RPMI7951 (cell line): ENCODE measurements at regions not wholly inside any gene's neighbourhood (a gene's known extent, or its start where the extent isn't known, plus 50 kb on each side); places are given as distances from the start of the nearest gene placed in this dataset.

ENCODE experiments used
- DNase-seq: peaks from one replicate; pipeline ENCODE4 v3.0.0-alpha.2; 2012; ENCODE audit warnings: low read depth

GRCh38 chr2:150706561-150706960, 219.1 kb upstream of the RND3 start:
- no peak for DNase-seq

DNA sequence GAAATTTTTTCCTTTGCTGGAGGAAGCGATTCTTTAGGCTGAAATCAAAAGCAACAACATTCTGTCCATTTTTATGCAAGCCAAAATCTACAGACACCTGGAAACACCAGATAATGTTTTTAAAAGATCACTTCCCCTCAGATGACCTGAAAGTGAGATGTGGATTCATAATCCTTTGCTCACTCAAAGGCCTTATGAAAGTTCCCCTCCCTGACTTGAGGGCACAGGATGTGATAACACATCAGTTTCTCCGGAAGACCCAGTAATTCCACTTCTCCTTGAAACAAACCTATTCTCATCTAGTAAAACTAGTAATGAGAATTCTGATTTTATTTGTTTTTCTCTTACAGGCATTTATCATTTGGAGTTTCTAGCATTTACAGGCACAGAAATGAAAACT, 218.3 kb upstream of the RND3 start:
- no peak for DNase-seq

DNA sequence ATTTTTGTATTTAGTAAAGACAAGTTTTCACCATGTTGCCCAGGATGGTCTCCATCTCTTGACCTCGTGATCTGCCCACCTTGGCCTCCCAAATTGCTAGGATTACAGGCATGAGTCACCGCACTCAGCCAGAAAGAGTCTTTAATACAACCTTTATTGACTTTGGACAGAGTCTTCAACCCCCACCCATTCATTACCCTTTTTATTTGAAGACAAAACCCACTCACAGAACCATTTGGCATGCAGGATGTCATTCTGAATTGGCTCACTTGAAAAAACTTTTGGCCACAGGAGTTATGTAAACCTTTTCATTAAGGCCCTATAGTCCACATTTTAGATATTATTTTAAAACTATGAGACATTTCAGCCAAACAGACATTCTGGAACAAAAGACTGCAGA, 217.9 kb upstream of the RND3 start:
- no peak for DNase-seq

GRCh38 chr2:150702791-150703190, 215.3 kb upstream of the RND3 start:
- DNase-seq = no peak

- no peak for DNase-seq
Measured at GRCh38 chr2:150700666-150701580, 213.5 kb upstream of the RND3 start.

- DNase-seq = no peak
Measured at GRCh38 chr2:150699218-150699617, 211.8 kb upstream of the RND3 start.

DNA sequence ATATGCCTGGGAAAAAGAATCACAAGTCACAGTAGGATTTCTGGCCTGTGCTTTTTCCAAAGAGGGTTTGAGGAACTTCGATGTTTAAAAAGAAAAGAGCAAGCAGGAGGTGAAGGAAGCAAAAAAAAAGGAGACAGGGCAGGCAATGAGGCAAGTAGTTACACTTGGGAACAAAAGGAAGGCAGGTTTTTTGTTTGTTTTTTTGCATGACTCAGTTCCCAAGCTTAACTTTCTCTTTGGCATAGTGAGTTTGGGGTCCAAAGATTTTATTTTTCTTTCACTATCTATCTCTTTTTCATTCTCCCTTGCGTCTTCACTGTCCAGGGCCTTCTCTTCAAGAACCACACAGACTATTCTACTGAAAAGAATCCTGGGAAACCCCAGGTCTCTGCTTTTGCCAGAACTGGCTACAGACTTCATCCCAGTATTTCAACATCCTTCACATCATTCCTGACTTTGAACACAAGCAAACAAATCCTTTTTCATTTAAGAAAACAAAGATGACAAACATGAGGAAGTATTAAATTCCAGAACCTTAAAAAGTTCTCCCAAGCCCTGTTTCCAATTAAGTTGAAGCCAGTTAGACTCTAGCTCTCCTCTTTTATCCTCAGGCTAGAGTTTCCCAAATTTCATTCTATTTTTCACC, 210.7 kb upstream of the RND3 start:
- peak; percentile 14 for DNase-seq

DNA sequence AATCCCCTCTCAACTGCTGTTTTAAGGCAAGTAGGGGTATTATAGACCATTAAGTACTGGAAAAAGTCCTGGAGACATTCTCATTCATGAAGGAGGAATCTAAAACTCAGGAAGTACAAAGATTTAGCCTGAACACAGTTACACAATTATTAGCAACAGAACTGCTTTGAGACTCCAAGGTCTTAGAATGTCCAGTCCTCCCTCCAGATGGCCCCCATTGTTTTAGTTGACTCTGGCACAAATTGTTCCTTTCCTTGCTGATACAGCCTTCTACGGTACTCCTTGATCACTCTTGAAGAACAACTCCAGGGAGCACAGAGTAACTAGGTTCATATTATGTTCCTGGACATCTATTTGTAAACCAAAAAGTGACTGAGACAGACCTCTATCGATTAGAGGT, 210.1 kb upstream of the RND3 start:
- DNase-seq = no peak

DNA sequence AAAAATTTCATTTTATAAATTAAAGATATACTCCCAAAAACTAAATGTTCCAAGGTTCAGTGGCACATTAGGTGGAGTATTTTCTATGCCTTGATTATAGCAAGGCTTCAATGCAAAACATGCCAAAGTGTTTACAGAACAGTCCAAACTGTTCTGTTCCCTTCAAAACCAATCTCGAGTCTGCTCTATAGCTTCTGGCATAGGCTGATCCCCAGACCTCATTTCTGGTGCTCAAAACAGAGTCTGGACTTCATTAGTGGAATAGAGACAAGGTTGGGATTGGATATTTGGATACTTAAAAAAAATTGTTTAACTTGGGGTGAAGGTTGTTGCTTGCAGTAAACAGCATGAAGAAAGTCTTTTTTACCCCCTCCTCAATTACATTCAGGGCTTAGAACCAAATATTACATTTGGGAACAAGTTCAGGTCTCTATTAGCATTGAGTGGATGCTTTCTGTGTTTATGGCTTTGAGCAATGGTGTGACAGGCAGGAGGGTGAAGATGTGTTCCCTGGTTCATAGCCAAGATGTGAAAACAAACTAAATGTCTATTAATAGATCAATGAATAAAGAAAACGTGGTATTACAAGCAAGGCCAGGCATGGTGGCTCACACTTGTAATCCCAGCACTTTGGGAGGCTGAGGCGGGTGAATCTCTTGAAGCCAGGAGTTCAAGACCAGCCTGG, 208.1 kb upstream of the RND3 start:
- no peak for DNase-seq

DNA sequence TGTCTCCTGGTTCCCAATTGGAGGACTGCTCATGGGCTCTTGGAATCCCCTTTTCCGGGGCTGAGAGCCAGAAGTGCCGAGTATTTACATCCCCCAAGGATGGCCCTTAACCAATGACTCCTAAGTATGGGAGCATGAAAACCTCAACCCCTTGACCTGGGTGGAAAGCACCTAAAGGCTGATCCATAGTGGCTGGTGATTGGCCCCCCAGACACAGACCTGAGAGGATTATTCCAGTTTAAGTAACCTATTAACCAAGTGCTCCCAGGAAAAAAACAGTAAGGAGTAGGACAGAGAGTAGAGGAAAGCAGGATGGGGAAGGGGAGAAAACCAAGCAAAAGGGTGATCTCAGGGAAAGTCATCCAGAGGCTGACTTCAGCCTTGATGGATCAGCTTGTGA, 206.1 kb upstream of the RND3 start:
- no peak for DNase-seq

GRCh38 chr2:150690870-150691269, 203.4 kb upstream of the RND3 start:
- no peak for DNase-seq

DNA sequence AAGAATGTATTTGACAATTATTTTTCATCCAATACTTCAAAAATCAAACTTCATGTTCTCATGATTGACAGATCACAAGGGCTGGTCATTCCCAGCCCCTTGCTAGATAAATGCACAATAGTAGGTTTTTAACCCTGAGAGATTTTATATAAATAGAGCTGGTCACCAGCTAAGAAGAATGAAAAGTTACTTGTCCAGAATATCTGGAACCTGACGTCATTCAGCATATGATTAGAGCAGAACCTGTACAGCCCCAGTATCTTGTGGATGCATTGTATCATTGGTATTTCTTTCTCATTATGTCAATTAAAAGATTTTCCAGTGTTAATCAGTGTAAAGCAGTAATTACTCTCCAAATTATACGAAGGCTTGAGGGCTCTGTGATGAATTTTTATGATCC, 202.8 kb upstream of the RND3 start:
- DNase-seq = no peak

DNA sequence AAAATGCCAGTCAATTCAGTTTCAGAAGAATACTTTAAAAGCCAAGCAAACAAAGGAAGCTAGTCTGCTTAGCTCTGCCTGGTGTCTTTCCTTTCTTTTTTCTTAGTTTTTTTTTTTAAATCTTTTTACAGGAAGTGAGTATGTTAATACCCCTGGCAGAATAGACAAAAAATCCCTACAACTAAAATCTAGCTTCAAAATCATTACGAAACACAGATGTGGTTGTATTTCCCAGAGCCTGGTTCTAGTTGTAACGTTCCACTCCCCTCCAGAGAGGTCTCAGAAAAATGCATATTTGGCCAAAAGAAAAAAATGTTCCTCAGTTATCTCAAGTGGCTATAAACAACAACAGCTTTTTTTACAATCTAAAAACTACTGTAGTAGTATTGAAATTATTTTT, 202.1 kb upstream of the RND3 start:
- no peak for DNase-seq

DNA sequence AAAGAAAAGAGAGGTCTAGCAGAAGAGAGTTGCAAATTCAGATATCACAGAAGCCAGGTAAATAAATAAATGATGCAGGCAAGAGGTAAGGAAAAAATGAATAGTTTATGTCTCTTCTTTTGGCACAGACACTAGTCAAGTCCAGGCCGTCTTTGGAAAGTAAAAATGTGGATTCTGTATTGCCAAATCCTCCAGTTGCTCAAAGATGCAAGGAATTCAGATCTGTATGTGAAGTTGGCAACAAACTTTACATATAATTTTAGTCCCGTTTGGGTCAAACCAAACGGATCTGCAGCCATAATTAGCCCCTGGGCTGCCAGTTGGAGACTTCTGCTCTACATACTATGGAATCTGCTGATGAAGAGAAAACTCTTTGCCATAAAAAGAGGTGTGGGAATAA, 200.5 kb upstream of the RND3 start:
- DNase-seq = no peak

- DNase-seq = no peak
Measured at GRCh38 chr2:150686391-150686790, 198.9 kb upstream of the RND3 start.

DNA sequence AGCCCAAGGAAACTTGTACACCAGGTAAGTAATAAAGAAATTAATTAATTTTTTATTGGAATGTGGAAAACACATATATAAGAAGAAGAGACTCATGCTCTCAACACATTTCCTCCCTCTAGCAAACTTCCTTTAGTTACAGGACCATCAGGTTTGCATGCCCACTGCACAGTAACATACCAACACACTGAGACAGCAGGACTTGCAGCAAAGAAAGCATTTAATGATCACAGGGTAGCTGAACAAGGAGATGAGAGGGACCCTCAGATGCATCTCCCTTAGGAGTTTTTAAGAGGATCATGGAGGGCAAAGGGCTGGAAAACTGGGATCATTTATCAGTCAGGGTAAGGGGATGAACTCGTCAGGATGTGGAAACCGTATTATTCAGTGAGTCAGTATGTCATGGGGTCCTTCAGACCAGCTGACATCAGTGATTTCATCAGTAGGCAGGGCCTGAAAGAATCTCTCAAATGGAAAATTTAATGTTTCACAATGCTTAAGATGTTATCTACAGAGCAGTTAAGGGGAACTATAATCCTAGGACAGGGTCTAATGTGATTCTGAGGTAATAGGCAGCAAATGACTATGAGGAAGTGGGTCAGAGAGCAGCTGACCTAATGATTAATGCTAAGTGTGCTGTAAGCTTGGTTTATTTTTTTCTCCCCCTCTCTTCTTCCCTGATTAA, 193.8 kb upstream of the RND3 start:
- peak; percentile 77 for DNase-seq

- DNase-seq = peak; percentile 21
Measured at GRCh38 chr2:150679456-150680120, 192.1 kb upstream of the RND3 start.

DNA sequence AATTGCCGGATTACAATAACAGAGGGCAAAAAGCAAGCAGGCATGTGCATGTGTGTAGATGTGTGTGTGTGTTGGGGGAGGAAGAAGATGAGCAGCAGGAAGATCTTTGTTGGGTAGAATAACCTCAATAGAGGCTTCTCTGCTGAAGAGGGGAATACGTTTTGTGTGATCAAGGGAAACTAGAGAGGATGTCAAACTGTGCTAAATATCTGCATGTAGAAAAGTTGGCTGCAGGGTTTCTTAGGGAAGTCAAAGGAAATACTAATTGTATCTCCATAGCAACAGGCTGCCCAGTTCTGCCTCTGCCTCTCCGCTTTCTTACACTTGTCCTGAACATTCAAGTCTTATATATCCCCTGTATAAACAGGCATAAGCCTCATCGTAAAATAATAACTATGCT, 190.1 kb upstream of the RND3 start:
- no peak for DNase-seq

- DNase-seq = no peak
Measured at GRCh38 chr2:150676747-150677383, 189.4 kb upstream of the RND3 start.

GRCh38 chr2:150675807-150676206, 188.3 kb upstream of the RND3 start:
- no peak for DNase-seq

- no peak for DNase-seq
Measured at GRCh38 chr2:150674283-150674682, 186.8 kb upstream of the RND3 start.
